Esophagus squamous epithelium (tissue), 4 donors: ENCODE measurements at regions not wholly inside any gene's neighbourhood (a gene's known extent, or its start where the extent isn't known, plus 50 kb on each side); places are given as distances from the start of the nearest gene placed in this dataset.

Experiments used
- POLR2A ChIP-seq, 4 donors: fragments of 450-650 bp; IDR thresholded peaks; one replicate each; pipeline ENCODE4 v1.6.1; 2017; ENCODE audit warnings: antibody characterized with exemption in 4 of 4, mild to moderate bottlenecking in 4 of 4, moderate library complexity in 3 of 4
- TF ChIP-seq, protein P1 (sequence below), 6 experiments: fragments of 450-650 bp in 4 of 6; fragments of 200-600 bp in 2 of 6; sonication (generic) in 2 of 6; IDR thresholded peaks; one replicate each; pipeline ENCODE4 v1.5.1; 2016 to 2019; ENCODE audit warnings: antibody characterized with exemption in 6 of 6, mild to moderate bottlenecking in 4 of 6, moderate library complexity in 4 of 6

DNA sequence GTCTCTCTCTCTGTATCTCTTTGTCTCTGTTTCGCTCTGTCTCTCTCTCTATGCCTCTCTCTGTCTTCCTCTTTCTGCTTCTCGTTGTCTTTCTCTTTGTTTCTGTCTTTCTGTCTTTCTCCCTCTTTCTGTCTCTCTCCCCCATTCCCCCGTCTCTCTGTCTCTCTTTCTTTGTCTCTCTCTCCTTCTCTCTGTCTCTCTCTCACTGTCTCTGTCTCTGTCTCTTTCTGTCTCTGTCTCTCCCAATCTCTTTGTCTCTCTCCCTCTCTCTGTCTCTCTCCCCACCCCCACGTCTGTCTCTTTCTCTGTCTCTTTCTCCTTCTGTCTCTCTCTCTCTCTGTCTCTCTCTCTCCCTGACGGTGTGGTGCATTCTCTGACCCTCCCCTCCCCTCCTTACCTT is 71.9 kb upstream of the ZNF516 start:
- TF ChIP-seq, protein P1, sequence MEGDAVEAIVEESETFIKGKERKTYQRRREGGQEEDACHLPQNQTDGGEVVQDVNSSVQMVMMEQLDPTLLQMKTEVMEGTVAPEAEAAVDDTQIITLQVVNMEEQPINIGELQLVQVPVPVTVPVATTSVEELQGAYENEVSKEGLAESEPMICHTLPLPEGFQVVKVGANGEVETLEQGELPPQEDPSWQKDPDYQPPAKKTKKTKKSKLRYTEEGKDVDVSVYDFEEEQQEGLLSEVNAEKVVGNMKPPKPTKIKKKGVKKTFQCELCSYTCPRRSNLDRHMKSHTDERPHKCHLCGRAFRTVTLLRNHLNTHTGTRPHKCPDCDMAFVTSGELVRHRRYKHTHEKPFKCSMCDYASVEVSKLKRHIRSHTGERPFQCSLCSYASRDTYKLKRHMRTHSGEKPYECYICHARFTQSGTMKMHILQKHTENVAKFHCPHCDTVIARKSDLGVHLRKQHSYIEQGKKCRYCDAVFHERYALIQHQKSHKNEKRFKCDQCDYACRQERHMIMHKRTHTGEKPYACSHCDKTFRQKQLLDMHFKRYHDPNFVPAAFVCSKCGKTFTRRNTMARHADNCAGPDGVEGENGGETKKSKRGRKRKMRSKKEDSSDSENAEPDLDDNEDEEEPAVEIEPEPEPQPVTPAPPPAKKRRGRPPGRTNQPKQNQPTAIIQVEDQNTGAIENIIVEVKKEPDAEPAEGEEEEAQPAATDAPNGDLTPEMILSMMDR (IDR thresholded peaks at IDR 0.05) = no peak
- no peak for TF ChIP-seq POLR2A (IDR thresholded peaks at IDR 0.05)
